ENCODE measurements at regions not wholly inside any gene's neighbourhood (a gene's known extent, or its start where the extent isn't known, plus 50 kb on each side); places are given as distances from the start of the nearest gene placed in this dataset.
"Not testable (repeated sequence)": the region's sequence is repeated elsewhere in the genome, so short reads cannot be mapped to it uniquely, and the experiment has no call there.

DNA sequence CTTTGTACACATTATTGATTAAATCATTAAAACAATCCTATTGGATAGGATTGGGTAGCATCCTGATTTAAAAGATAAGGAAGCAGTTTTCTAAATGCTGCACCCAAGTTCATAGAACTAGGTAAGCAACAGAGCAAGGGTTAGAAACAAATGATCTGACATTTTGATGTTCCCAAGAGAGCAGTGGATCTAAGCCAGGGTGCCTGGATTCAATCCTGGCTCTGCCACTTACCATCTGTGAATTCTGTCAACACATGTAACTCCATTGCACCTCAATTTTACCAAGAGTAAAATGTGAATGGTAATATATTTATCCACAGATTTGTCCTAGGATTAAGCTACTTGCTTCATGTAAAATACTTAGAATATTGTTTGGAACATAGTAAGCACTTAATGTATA is 982.6 kb upstream of the FANCL start:
- no peak for DNase-seq

DNA sequence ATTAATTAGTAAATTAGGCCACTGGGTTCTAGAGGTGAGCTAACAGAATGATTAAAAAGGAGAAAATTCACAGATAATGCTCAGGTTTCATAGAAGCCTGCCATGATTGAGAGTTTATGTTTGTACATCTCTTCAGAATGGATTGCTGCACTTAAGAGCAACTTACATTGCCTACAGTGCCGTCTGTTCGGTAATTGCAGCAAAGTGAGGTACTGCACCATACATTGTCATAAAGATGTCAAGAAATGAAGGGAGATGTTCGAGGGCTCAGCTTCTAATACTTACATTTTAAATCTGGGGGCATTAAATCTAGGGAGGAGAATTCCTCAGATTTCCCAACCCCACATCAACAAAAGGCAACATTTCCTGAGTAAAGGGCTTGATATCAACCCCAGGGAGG is 976.2 kb upstream of the FANCL start:
- DNase-seq = no peak

DNA sequence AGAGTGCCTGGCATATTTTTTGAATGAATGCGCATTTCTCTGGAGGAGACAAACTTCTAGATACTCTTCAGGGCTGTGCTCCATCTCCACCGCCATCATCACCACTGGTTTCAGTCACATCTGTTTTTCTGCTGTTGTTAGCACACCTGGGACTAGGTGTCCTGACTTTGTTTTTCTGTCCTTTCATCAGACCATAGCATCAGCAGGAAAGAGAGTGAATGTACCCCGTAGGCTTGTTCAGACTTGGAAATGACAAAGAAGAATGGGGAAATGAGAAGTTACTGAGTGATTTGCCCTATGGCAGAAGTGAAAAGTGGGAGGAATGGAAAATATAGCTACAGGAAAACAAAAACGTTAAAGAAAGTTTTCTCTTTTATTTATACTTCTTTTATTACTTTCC is 965.2 kb upstream of the FANCL start:
- DNase-seq = no peak

DNA sequence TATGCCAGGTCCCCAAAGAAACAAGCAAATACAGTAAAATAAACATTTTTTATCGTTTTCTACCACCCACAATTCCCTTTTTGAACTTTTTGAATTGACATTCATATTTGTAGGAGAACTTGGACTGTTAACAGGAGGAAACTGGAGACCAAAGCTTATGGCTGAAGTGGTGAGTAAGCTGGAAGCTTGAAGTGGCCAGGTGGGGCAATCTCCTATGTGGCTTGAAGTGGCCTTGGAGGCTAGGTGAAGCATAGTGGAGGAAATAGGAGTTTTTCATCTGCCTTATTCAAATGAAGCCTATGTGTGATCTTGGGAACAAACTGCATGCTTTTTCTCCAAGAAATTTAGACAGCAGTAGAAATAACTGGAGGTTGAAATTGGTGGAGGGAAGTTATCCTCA is 962.9 kb upstream of the FANCL start:
- no peak for DNase-seq

DNA sequence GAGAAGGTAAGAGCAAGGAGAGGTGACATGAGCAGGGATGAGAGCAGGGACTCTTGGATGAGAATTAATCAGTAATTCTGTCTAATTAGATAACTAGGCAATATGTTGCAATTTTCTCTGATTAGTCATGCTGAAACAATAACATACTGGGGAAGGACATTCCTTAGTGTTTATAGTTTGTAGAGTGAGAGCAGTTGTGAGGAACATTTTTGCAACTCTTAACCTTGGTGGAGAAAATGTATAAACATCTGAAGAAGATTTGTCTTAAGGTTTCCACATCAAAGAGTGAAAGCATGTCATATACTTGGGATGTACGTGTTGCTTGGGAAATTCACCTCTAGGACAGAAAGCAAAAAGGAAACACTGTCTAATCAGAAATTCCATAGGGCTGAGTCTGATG is 955.4 kb upstream of the FANCL start:
- DNase-seq = no peak

DNA sequence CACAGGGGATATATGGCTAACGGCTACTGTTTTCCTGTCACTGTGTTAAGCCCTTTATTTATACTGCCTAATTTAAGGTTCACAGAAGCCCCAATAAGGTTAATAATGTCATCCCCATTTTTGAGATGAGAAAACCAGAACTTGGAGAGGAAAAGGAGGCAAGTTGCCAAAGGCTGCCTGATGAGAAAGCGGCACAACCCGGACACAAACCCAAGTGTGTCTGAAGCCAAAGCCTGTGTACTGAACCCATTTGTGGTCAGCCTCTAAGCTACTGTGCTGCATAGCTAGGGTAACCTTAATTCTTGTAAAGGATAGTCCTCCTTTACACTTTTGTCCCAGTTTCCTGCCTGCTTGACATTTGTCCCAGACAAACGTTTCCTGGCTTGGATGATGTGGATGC is 954.7 kb upstream of the FANCL start:
- DNase-seq = no peak

DNA sequence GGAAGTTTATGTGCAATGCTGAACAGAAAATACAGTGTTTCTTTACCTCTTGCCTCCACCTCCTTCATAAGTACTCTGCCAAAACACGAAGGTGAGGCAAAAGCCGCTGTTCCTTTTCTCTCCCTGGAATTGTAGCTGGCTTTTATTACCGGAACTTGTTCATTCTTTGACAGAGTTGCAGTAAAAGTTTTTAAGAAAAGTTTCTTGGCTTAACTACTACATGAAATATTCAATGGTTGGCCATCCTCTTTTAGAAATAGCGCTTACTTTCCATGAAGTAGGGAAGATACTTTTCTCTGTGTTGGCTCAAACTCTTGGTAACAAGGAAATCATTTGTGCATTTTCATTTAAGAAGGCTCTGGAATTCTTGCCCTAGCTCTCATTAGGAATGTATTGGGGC is 950.7 kb upstream of the FANCL start:
- DNase-seq = no peak

DNA sequence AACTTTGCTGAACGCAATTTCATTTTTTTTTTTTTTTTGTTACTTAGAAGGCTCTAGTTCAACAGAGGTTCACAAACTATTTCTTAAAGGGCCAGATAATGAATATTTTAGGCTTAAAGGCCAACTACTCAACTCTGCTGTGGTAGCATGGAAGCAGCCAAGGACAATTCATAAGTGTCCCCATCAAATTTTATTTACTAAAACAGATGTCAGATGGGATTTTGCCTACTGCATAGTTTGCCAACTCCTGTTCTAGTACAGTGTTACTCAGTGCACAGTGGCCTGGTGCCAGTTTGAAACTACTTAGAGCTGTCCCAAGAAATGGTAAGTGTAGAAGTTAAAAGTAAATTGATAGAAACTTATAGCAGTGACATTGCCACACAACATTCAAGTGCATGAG is 949.4 kb upstream of the FANCL start:
- DNase-seq = no peak

DNA sequence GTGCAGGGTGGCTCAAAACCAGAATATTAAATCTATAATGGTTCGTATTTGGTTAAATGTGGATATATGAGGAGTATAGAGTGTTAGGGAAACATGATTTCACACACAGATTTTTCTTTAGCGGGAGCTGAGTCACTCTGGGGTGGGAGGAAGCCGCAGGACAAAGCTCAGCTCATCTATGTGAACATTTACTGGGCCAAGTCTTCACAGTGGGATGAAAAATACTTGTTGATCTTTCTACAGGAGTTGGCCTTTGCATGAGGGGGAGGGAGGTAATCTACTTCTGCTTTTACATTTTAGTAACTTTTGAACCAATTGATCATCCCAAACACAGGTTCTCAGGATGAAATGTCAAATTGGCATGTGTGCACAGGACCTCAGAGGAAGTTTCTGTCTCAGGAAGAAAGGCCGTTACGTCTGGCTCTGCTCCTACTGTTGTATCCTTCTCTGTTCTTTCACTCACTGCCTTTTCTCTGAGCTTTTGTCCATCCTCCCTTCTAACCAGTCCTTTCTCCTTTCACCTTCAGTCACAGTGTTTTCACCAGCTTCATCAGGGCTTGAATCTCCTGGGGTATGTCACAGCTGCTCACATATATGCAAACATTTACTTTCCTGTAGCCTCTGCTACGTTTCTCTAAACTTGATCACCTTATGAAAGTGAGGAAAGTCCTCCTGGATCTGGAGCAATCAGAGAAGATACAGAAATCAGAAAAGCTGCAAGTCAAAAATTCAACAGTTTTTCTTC is 943.3 kb upstream of the FANCL start:
- peak; percentile 58 for DNase-seq

DNA sequence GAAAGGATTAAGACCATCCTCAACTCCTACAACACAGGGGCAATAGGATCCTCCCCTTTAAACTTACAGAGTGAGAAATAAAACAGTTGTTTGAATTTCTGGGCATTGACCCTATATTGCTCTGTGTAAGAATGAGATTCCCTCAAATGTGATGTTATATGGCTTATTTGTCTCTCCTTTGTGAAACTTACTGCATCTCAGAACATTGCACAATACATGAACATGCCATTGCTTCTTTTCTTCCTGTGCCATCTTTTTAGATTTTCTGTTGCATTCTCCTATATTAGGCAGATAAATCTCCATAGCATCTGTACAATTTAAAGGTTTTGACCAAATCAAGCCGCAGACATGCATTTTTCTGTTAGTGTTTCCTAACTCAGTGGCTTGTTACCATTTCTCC is 941.9 kb upstream of the FANCL start:
- DNase-seq = no peak

DNA sequence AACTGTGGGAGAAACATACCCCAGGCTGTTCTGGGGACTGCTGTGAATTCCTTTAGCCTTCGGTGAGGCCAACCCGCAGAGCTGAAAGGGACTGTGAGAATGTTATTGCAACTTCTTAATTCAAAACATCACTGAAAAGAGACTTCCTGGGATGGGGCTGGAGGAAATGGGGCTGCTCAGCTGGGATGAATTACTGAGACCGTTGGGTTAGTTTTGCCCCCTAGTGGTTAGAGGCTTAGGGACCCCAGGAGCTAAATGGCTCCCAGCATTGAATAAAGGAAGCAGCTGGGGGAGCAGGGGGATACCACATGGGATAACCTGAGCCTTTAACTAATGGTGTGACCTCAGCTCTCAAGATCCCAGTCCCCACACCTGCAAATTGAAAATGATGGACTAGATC is 941.1 kb upstream of the FANCL start:
- DNase-seq = peak; percentile 73

DNA sequence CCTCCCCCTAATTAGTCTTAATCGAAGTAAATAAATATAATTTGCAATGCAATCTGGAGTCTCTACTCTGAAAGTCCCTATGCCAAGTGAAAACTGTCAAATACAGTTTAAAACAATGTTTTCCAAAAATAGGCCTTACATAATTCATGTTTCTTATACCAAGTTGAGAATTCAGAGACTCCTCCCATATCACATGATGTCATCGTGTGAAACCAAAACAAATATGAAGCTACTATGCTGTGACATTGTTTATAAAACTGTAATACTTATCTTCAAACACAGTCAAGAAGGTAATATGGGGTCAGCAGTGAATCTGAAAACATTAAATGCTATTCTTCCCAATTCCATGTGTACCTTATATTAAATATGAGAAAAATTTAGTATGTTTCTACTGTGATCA is 940.2 kb upstream of the FANCL start:
- DNase-seq = no peak

DNA sequence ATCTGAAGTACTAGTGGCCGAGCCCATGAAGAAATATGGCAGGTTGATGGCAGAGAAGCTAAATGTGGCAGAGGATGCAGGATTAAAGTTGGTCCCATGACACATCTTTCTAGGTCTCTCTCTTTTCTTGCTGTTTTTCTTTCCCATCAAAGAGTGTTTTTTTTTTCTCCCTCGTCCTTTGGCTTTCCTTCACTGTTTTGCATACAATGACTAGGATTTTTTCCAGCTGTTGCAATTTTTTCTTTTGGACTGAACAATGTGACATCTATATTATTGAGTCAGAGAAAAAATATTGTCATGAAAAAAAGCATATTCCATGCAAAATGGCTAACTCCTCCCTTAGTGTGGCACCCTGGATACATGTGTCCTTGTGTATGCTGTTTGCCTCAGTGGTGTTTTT is 939.5 kb upstream of the FANCL start:
- DNase-seq = no peak

DNA sequence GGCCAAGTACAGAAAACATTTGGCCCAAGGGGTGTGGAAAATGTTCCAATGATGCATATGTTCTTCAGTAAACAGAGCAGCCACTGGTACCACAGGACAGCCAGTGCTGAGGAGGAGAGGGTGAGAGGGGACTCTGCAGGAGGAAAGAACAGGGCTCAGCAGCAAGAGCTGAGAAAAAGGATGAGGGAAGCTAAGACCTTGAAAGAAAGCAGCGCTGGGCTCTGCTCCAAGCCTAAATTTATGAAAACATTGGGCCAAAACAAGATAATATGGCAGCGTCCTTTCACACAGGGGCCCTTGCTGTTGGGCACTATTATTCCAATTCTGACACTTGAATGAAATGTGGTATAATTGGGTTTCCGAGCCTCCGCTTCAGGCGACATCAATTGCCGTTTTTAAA is 939.0 kb upstream of the FANCL start:
- no peak for DNase-seq

DNA sequence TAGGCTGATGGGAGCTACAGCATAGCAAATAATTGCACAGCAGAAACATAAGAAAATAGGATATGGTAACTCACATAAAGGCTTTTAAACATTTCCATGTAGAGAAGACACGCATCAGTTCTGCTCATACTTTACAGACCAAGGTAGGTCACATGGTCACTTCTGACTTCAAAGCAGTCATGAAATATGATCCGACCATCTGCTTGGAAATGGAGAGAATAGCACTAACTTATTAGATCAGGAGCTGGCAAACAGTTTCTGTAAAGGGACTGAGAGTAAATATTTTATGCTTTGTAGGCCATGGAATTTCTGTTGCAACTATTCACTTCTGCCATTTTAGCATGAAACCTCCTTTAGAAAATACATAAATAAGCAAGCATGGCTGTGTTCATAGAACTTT is 936.6 kb upstream of the FANCL start:
- no peak for DNase-seq

DNA sequence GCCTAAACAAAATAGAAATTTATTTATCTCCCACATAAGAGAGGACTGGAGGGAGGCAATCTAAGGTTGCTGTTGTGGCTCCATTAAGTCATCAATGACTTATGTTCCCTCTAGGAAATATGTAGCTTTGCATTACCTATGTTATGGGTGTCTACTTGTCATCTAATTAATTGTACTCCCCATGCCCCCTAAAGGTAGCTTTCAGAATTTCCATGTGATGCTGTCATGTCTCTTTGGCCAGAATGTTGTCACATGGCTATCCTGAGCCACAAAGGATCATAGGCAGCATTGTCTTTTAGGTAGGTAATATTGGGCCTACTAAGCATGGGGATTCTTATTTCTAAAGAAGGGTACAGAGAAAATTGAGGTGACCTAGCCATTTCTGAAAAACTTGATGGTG is 935.6 kb upstream of the FANCL start:
- peak; percentile 60 for DNase-seq

DNA sequence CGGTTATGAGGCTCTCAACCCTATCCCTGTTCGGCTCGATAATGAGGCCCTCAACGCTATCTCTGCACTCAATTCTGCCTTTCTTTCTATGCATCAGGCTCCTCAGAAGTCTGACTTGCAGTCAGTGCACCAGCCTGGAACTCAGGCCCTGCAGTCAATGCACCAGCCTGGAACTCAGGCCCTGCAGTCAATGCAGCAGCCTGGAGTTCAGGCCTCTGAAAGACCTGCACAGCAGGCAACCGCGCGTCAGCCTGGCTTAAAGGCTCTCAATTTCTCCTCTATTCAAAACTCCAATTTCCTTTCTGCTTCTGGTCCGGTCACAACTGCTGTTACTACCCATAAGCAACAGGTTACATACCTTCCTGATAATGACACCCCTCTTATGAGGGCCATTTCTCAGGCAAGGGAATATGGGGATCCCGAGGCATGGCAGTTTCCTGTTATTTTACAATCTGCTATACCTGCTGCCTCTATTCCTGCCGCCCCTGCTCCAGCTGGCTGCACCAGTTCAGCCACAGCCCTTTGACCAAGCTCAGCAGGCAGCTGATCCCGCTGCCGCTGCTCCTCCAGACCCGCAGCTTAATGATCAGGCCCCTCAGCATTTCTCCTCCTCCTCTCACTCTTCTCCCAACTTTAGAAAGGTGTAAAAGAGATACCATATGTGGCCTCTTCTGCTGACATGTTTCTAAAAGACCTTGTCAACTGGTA is 933.6 kb upstream of the FANCL start:
- DNase-seq = no peak

DNA sequence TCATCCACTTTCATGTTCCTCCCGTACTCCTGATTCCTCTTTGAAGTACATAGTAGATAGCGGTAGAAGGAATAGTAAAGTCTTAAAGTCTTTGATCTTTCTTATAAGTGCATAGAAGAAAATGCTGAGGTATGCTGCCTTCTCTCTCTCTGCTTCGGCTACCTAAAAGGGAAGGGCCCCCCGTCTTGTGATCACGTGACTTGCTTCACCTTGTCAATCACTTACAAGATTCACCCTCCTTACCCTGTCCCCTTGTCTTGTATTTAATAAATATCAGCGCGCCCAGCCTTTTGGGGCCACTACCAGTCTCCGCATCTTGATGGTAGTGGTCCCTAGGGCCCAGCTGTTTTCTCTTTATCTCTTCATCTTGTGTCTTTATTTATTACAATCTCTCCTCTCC is 932.2 kb upstream of the FANCL start:
- DNase-seq = no peak

DNA sequence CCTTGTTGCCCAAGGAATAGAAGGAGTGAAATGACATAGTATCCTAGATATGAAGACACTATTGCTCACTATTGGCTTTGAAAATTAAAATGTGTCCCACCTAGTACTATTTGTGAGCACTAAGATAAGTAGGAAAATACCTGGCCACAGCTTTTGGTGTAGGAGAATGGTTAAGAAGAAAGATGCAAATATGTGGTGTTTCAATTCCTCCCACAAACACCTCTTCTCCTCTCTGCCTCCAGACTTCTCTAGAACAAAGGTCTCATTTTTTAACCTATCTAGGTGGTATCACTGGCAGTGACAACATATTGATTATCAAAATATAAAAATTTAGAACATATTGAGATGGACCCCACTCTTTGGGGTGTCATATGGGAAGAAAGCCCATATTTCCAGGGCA is 929.9 kb upstream of the FANCL start:
- DNase-seq = no peak

DNA sequence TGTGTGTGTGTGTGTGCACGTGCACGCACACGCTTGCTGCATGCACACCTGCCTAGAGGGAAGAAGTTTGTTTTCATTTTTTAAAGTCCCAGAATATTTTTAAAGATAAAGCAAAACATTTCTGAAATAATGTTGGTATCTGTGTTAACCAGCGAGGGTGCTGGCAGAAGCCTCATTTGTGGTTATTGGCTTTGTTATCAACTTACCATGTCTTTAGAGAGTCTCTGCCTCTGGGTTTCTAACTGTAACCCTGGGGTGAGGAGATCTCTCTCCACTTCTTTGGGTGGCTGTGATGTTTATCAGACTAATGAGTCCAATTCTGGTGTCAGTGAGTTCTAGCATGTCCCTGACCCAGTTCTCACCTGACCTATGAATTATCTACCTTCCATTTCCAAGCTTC is 927.6 kb upstream of the FANCL start:
- DNase-seq = peak; percentile 88

DNA sequence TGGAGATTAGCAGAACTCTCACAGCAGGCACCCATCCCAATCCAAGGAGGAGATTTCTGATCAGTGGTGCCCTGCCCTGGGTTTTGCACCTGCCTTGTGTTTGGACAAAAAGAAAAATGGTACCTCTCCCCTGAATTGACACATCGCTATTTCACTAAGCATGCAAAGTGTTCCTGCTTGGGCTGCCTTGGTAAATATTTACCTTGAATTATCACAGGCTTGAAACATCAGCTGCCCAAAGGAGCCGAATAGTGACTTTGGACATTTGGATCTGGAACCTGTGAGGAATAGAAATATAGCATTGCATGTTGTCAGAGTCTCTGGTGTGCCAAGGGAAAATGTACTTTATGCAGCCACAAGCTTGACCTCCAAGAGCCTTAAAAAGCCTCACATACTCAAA is 926.4 kb upstream of the FANCL start:
- DNase-seq = no peak

DNA sequence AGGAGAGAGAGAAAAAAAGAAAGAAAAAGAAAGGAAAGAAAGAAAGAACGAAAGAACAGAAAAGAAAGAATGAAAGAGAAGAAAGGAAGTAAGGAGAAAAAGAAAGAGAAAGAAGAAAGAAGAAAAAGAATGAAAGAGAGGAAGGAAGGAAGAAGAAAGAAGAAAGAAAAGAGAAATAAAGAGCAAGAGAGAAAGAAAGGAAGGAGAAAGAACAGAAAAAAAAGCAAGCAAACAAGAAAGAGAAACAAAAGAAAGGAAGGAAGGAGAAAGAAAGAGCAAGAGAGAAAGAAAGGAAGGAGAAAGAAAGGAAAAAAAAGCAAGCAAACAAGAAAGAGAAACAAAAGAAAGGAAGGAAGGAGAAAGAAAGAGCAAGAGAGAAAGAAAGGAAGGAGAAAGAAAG is 916.8 kb upstream of the FANCL start:
- not testable (repeated sequence) for DNase-seq

DNA sequence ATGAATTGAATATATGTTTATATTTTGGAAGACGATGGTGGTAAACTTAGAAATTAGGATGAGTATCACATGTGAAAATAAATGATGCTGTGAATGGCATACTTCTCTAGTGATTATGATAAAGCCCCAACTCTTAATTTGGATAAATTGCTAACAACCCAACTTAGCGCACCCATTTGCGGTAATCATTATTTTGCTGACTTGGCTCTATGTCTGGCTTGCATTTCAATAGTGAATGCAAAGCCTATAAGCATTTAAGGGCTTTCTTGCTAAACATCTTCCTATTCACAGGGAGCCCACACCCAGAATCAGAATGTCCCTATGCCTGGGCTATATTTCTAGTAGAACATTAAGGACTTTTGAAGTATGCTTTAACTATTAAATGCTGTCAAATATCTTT is 910.7 kb upstream of the FANCL start:
- no peak for DNase-seq

DNA sequence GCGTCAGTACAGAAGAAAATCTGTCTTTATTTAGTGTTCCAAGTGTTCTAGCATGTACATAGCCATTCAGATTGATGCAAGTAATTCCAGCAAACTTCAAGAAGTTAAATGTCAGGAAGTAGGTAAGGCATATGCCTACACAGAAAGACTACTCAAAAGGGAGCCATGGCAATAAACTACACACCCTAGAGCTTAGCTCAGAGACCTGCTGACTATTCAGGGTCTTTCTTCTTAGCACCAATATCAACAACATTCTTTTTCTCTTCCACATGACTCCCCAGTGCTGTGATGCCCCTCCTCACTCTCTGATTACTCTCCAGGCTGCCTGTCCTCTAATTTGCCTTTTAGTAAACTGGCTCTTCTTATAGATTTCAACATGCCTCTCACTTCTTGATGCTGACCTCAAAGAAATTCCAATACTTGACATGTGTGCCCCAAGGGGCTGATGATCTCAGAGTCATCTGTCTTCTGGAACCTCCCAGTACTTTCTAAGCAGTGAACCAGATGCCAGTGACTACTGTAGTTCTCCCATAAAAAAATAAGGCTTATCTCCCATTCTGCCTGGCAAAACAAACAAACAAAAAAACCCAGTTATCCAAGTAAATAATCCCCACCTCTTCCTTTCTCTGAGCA is 909.2 kb upstream of the FANCL start:
- DNase-seq = no peak

DNA sequence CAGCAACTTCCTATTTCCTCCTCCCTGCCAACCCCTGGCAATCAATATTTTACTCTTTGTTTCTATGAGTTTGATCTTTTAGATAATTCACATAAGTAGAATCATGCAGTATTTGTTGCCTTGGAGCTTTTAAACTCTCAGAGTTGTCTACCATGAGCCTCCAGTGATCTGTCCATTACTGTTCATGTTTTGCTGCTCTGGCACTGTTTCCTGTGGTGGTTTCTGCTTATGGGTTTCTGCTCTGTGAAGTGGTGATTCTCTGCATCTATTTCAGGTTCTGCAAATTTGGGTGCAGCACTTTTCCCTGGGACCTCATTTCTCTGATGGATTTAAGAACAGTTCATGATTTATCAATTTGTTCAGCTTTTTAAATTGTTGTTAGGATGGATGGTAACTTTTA is 908.1 kb upstream of the FANCL start:
- no peak for DNase-seq

All from hematopoietic multipotent progenitor cell treated with erythropoietin and hydrocortisone succinate and interleukin-3 and kit ligand, for 4 days (in vitro differentiated cells).